GM12878 (cell line): ENCODE measurements at regions not wholly inside any gene's neighbourhood (a gene's known extent, or its start where the extent isn't known, plus 50 kb on each side); places are given as distances from the start of the nearest gene placed in this dataset.

Experiments
- ASH2L ChIP-seq: fragments of 300-600, 200-600 bp; sonication (generic); IDR thresholded peaks from 2 replicates; pipeline ENCODE4 v1.6.1; 2017; ENCODE audit warnings: low read depth, mild to moderate bottlenecking, borderline replicate concordance
- CTCF ChIP-seq, 3 experiments: IDR thresholded peaks in 2 of 3; conservative IDR thresholded peaks in 1 of 3; 2 replicates each; pipeline ENCODE4 v1.5.1; 2011; ENCODE audit warnings: low read depth in 3 of 3, low read length in 3 of 3, mild to moderate bottlenecking in 3 of 3, control low read depth in 2 of 3, moderate library complexity in 2 of 3, inconsistent platforms in 1 of 3, mixed read lengths in 1 of 3; ENCODE audit not compliant: control insufficient read depth in 2 of 3, insufficient read depth in 1 of 3; ENCODE audit errors: extremely low read depth in 1 of 3

GRCh38 chr2:211126256-211126655, 569.9 kb downstream of the CPS1 start:
- TF ChIP-seq ASH2L, result no peak
- TF ChIP-seq CTCF (IDR thresholded peaks at IDR 0.05 in 2 of 3, conservative IDR thresholded peaks at IDR 0.05 in 1 of 3; ENCODE audit: control insufficient read depth in 2 of 3, extremely low read depth in 1 of 3, insufficient read depth in 1 of 3, low read depth in 3 of 3, low read length in 3 of 3), result no peak
